ENCODE measurements at regions not wholly inside any gene's neighbourhood (a gene's known extent, or its start where the extent isn't known, plus 50 kb on each side); places are given as distances from the start of the nearest gene placed in this dataset.

DNA sequence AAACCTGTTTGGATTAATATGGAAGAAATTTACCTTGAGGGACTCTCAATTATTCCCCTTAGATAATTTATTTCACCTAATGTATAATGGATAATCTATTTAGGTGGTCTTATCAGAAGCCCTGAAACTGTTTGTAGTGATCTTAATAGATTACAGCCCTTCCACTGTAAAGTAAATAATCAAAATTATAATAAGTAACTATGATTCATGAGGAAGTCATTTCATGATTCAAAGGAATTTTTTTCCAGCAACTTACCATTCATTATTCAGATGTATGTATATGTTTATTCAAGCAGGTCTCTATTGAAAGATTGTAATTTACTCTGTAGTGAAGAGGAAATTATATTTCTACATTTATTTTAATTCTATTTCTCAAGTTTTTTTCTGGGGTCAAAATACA lies 250.6 kb upstream of the ROBO1 start:
- TF ChIP-seq, protein P1, sequence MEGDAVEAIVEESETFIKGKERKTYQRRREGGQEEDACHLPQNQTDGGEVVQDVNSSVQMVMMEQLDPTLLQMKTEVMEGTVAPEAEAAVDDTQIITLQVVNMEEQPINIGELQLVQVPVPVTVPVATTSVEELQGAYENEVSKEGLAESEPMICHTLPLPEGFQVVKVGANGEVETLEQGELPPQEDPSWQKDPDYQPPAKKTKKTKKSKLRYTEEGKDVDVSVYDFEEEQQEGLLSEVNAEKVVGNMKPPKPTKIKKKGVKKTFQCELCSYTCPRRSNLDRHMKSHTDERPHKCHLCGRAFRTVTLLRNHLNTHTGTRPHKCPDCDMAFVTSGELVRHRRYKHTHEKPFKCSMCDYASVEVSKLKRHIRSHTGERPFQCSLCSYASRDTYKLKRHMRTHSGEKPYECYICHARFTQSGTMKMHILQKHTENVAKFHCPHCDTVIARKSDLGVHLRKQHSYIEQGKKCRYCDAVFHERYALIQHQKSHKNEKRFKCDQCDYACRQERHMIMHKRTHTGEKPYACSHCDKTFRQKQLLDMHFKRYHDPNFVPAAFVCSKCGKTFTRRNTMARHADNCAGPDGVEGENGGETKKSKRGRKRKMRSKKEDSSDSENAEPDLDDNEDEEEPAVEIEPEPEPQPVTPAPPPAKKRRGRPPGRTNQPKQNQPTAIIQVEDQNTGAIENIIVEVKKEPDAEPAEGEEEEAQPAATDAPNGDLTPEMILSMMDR (conservative IDR thresholded peaks at IDR 0.05), result no peak
- TF ChIP-seq ZFX (IDR thresholded peaks at IDR 0.05), result no peak
